OCI-LY3 (cell line): ENCODE measurements at regions not wholly inside any gene's neighbourhood (a gene's known extent, or its start where the extent isn't known, plus 50 kb on each side); places are given as distances from the start of the nearest gene placed in this dataset.

Experiments used
- H2AFZ ChIP-seq: fragments of 200-600, 300-600 bp; shearing (Covaris generic); 2 replicates; pipeline ENCODE4 v1.6.0; 2014; ENCODE audit warnings: antibody characterized with exemption, low read depth, low read length
- H3K27ac ChIP-seq: fragments of 200-600, 300-600 bp; sonication (generic); 2 replicates; pipeline ENCODE4 v1.5.1; 2014; ENCODE audit warnings: mild to moderate bottlenecking, low read length, moderate library complexity, mixed read lengths
- H3K27me3 ChIP-seq: fragments of 200-600, 300-600 bp; sonication (generic); 2 replicates; pipeline ENCODE4 v1.6.1; 2014; ENCODE audit warnings: low read depth, low read length, mixed read lengths
- H3K36me3 ChIP-seq: fragments of 200-600, 300-600 bp; sonication (generic); replicated peaks from 2 replicates; pipeline ENCODE3; 2014; ENCODE audit warnings: low read depth, low read length, mixed read lengths
- H3K4me1 ChIP-seq: fragments of 300-600, 200-600 bp; sonication (generic); 2 replicates; pipeline ENCODE4 v1.6.1; 2014; ENCODE audit warnings: low read length, mixed read lengths
- H3K4me2 ChIP-seq: fragments of 200-600, 300-600 bp; sonication (generic); 2 replicates; pipeline ENCODE4 v1.6.1; 2014; ENCODE audit warnings: low read length, mixed read lengths
- H3K4me3 ChIP-seq: fragments of 300-600, 200-600 bp; sonication (generic); 2 replicates; pipeline ENCODE4 v1.5.1; 2014; ENCODE audit warnings: antibody characterized with exemption, mild to moderate bottlenecking, low read length, moderate library complexity
- H3K79me2 ChIP-seq: fragments of 300-600, 200-600 bp; shearing (Covaris generic); 2 replicates; pipeline ENCODE4 v1.6.1; 2014; ENCODE audit warnings: mild to moderate bottlenecking, low read length, mixed read lengths
- H3K9ac ChIP-seq: fragments of 300-600, 200-600 bp; shearing (Covaris generic); 2 replicates; pipeline ENCODE4 v1.6.0; 2014; ENCODE audit warnings: mild to moderate bottlenecking, low read length, moderate library complexity
- H3K9me3 ChIP-seq: fragments of 200-600, 300-600 bp; shearing (Covaris generic); 2 replicates; pipeline ENCODE4 v1.6.1; 2014; ENCODE audit warnings: low read length, mixed read lengths; ENCODE audit not compliant: insufficient read depth
- H4K20me1 ChIP-seq: fragments of 200-600, 300-600 bp; sonication (generic); 2 replicates; pipeline ENCODE4 v1.6.1; 2016; ENCODE audit warnings: low read length, mixed read lengths; ENCODE audit not compliant: insufficient read depth
- CTCF ChIP-seq: fragments of 200-600, 300-600 bp; sonication (generic); IDR thresholded peaks from 2 replicates; pipeline ENCODE4 v1.5.1; 2014; ENCODE audit warnings: antibody characterized with exemption, low read length, low read depth
- EZH2phosphoT487 ChIP-seq: fragments of 200-600 bp; shearing (Covaris generic); IDR thresholded peaks from 2 replicates; pipeline ENCODE4 v1.6.1; 2018; ENCODE audit warnings: antibody characterized with exemption, mixed run types, low read depth

DNA sequence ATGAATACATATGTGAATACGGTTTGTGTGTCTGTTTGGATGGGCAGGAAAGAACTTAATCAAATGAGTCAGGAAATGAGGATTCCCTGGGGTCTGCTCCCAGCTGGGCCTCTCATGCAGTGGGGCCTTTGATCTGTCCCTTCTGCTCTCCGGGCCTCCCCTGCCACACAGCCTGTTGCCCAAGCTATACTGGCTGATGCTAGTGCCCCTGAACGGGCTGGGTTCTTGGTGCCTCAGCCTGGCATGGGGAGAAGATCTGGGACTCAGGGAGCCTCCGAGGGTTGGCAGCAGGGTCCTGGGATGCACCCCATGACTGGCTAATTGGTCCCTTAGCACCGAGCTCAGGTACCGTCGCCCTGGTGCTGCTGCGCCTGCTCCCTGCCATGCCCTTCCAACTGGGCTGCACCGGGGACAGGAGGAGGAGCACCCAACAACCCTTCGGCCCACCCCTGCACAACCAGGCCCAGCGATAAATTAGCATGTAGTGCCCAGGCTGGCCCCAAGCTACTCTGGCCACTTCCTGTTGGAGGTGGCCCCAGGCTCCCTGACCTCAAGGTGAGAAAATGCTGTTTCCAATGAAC lies 59.9 kb upstream of the DUSP5 start:
- no peaks in the 10 kb centered on the region for H3K36me3 ChIP-seq
- TF ChIP-seq CTCF = no peak
- no peak for TF ChIP-seq EZH2phosphoT487
- H3K4me1 ChIP-seq = peaks cover 13% of the 10 kb centered on the region
- H3K27me3 ChIP-seq = no peaks in the 10 kb centered on the region
- no peaks in the 10 kb centered on the region for H4K20me1 ChIP-seq
- no peak overlapping the region for H3K27ac ChIP-seq
- no peaks in the 10 kb centered on the region for H3K9me3 ChIP-seq
- no peak overlapping the region for H3K4me3 ChIP-seq
- H3K79me2 ChIP-seq = no peaks in the 10 kb centered on the region
- H2AFZ ChIP-seq = no peak overlapping the region
- no peak overlapping the region for H3K9ac ChIP-seq
- no peak overlapping the region for H3K4me2 ChIP-seq

DNA sequence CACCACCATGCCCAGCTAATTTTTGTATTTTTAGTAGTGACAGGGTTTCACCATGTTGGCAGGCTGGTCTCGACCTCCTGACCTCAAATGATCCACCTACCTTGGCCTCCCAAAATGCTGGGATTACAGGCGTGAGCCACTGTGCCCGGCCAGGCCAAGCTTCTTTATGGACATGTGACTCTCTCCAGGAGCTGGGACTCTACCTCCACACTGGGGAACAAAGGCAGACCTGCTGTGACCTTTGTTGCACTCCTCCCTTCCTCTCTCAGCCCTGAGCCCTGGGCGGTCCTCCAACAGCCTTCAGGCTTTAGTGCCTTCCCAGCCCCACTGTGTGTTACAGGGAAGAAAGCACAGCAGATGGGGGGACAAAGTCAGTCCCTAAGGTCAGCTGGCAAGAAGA lies 55.0 kb upstream of the DUSP5 start:
- no peaks in the 10 kb centered on the region for H4K20me1 ChIP-seq
- no peaks in the 10 kb centered on the region for H3K79me2 ChIP-seq
- H3K4me3 ChIP-seq = no peak overlapping the region
- H3K36me3 ChIP-seq = no peaks in the 10 kb centered on the region
- H3K4me2 ChIP-seq = no peak overlapping the region
- no peak overlapping the region for H2AFZ ChIP-seq
- peaks cover 26% of the 10 kb centered on the region for H3K4me1 ChIP-seq
- H3K27ac ChIP-seq = no peak overlapping the region
- H3K27me3 ChIP-seq = no peaks in the 10 kb centered on the region
- H3K9me3 ChIP-seq = no peaks in the 10 kb centered on the region
- no peak for TF ChIP-seq EZH2phosphoT487
- TF ChIP-seq CTCF = no peak
- H3K9ac ChIP-seq = no peak overlapping the region

GRCh38 chr10:110443239-110444003 lies 54.3 kb upstream of the DUSP5 start:
- H3K4me2 ChIP-seq = no peak overlapping the region
- no peaks in the 10 kb centered on the region for H3K27me3 ChIP-seq
- no peak overlapping the region for H3K4me3 ChIP-seq
- H3K27ac ChIP-seq = no peak overlapping the region
- no peak overlapping the region for H3K9ac ChIP-seq
- H3K9me3 ChIP-seq = no peaks in the 10 kb centered on the region
- no peaks in the 10 kb centered on the region for H4K20me1 ChIP-seq
- peaks cover 26% of the 10 kb centered on the region for H3K4me1 ChIP-seq
- H3K36me3 ChIP-seq = no peaks in the 10 kb centered on the region
- H3K79me2 ChIP-seq = no peaks in the 10 kb centered on the region
- no peak overlapping the region for H2AFZ ChIP-seq
- TF ChIP-seq CTCF (no peak), EZH2phosphoT487 (no peak)

DNA sequence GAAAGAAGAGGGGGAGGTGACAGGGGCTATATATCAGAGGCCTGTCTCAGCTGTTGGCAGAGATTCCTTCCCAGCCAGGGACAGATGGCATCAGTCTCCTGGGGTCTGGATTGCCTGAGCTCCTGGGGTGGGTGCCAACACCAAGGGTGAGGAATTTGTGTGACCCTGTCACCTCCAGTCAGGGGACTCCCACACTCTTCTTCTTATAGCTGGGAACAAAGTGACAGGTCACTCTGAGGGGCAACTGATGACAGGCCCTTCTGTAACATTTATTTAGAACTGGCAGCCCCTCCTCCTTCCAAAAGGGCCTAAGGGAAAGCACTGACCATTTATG lies 53.7 kb upstream of the DUSP5 start:
- no peak overlapping the region for H3K9ac ChIP-seq
- H3K4me2 ChIP-seq = no peak overlapping the region
- no peak for TF ChIP-seq CTCF
- no peak overlapping the region for H3K27ac ChIP-seq
- no peak overlapping the region for H3K4me3 ChIP-seq
- H3K79me2 ChIP-seq = no peaks in the 10 kb centered on the region
- H2AFZ ChIP-seq = no peak overlapping the region
- peaks cover 26% of the 10 kb centered on the region for H3K4me1 ChIP-seq
- H4K20me1 ChIP-seq = no peaks in the 10 kb centered on the region
- no peaks in the 10 kb centered on the region for H3K9me3 ChIP-seq
- H3K36me3 ChIP-seq = no peaks in the 10 kb centered on the region
- no peaks in the 10 kb centered on the region for H3K27me3 ChIP-seq
